NB4 (cell line): ENCODE measurements at regions not wholly inside any gene's neighbourhood (a gene's known extent, or its start where the extent isn't known, plus 50 kb on each side); places are given as distances from the start of the nearest gene placed in this dataset.

Experiments used
- MYC ChIP-seq: IDR thresholded peaks from 2 replicates; pipeline ENCODE4 v1.6.1; 2011; ENCODE audit warnings: low read depth, low read length
- POLR2A ChIP-seq: IDR thresholded peaks from 2 replicates; pipeline ENCODE4 v1.6.1; 2011; ENCODE audit warnings: mild to moderate bottlenecking; ENCODE audit not compliant: insufficient read length; ENCODE audit errors: extremely low read depth
- TF ChIP-seq, protein P1 (sequence below): IDR thresholded peaks from one replicate; pipeline ENCODE4 v1.5.1; 2012; ENCODE audit warnings: low read depth, low read length

- TF ChIP-seq, protein P1, sequence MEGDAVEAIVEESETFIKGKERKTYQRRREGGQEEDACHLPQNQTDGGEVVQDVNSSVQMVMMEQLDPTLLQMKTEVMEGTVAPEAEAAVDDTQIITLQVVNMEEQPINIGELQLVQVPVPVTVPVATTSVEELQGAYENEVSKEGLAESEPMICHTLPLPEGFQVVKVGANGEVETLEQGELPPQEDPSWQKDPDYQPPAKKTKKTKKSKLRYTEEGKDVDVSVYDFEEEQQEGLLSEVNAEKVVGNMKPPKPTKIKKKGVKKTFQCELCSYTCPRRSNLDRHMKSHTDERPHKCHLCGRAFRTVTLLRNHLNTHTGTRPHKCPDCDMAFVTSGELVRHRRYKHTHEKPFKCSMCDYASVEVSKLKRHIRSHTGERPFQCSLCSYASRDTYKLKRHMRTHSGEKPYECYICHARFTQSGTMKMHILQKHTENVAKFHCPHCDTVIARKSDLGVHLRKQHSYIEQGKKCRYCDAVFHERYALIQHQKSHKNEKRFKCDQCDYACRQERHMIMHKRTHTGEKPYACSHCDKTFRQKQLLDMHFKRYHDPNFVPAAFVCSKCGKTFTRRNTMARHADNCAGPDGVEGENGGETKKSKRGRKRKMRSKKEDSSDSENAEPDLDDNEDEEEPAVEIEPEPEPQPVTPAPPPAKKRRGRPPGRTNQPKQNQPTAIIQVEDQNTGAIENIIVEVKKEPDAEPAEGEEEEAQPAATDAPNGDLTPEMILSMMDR, result no peak
- no peak for TF ChIP-seq MYC
- no peak for TF ChIP-seq POLR2A
These were observed 433.8 kb upstream of the TOM1L1 start for GRCh38 chr17:54466875-54467274.
